A549 (cell line): ENCODE measurements at regions not wholly inside any gene's neighbourhood (a gene's known extent, or its start where the extent isn't known, plus 50 kb on each side); places are given as distances from the start of the nearest gene placed in this dataset.

Experiments used
- ATAC-seq, 2 experiments: fragments of 200-7000 bp in 1 of 2; fragments of >200 bp in 1 of 2; cut with Nextera tagmentation in 1 of 2; cut with Tn5 transposase in 1 of 2; 3 replicates each; pipeline versions ENCODE4 v1.8.0 to v1.9.1; 2018 to 2020; ENCODE audit warnings: mild to moderate bottlenecking in 1 of 2, moderate library complexity in 1 of 2
- CTCF ChIA-PET: fragments of 300-600 bp; sonication (Branson Sonifier 250); formaldehyde crosslinking; extraction: SDS; loops from one replicate; lab custom pipeline; 2021; ENCODE audit warnings: antibody characterized with exemption, inconsistent platforms; lab: Yijun Ruan, JAX
- POLR2A ChIA-PET: fragments of 350-600 bp; formaldehyde crosslinking; extraction: SDS; loops from one replicate; lab custom pipeline; 2021; ENCODE audit warnings: antibody characterized with exemption, inconsistent platforms; lab: Yijun Ruan, JAX
- DNase-seq, 2 experiments: peaks; one replicate each; pipeline versions ENCODE4 v3.0.0 to v3.0.0-alpha.2; 2011 to 2016; ENCODE audit warnings: low read depth in 1 of 2, low spot score in 1 of 2
- FAIRE-seq: peaks from 2 replicates; lab custom pipeline; 2011; peaks lifted over from hg19 to GRCh38; lab: Jason Lieb, UNC
- H3K27ac ChIP-seq, 2 experiments: fragments of >200 bp; sonication (Bioruptor Twin); formaldehyde crosslinking; 3 replicates each; pipeline ENCODE4 v1.5.1; 2016 to 2017
- H3K4me1 ChIP-seq: fragments of >200 bp; sonication (Bioruptor Twin); formaldehyde crosslinking; 3 replicates; pipeline ENCODE4 v1.6.1; 2016
- H3K4me2 ChIP-seq: fragments of >200 bp; sonication (Bioruptor Twin); formaldehyde crosslinking; 3 replicates; pipeline ENCODE4 v1.6.1; 2016
- H3K4me3 ChIP-seq: fragments of >200 bp; sonication (Bioruptor Twin); formaldehyde crosslinking; 3 replicates; pipeline ENCODE4 v1.5.1; 2016
- H3K9me3 ChIP-seq: fragments of >200 bp; sonication (Bioruptor Twin); formaldehyde crosslinking; 3 replicates; pipeline ENCODE4 v1.6.1; 2016
- BHLHE40 ChIP-seq: IDR thresholded peaks from 2 replicates; pipeline ENCODE4 v1.6.1; 2012; ENCODE audit warnings: low read depth, low read length, inconsistent platforms
- CBX2 ChIP-seq: fragments of 200-600 bp; sonication (generic); IDR thresholded peaks from 2 replicates; pipeline ENCODE4 v1.6.1; 2016; ENCODE audit warnings: low read depth, mild to moderate bottlenecking, borderline replicate concordance
- CBX8 ChIP-seq: fragments of 200-600 bp; sonication (generic); IDR thresholded peaks from 2 replicates; pipeline ENCODE4 v1.6.1; 2016
- CHD2 ChIP-seq: fragments of 150-350 bp; IDR thresholded peaks from 2 replicates; pipeline ENCODE4 v1.6.1; 2014; ENCODE audit warnings: low read length; ENCODE audit not compliant: partially characterized antibody
- CHD4 ChIP-seq: fragments of 200-600 bp; sonication (generic); IDR thresholded peaks from 2 replicates; pipeline ENCODE4 v1.6.1; 2016; ENCODE audit warnings: antibody characterized with exemption, mild to moderate bottlenecking, borderline replicate concordance
- EHF ChIP-seq: fragments of 250-450 bp; sonication (Bioruptor Pico); IDR thresholded peaks from 2 replicates; pipeline ENCODE4 v1.5.0; 2020; ENCODE audit warnings: mild to moderate bottlenecking
- EHMT2 ChIP-seq: fragments of 200-600 bp; sonication (generic); IDR thresholded peaks from 2 replicates; pipeline ENCODE4 v1.6.1; 2016; ENCODE audit warnings: antibody characterized with exemption, low read depth, mild to moderate bottlenecking, moderate library complexity
- ESRRA ChIP-seq: fragments of 150-350 bp; IDR thresholded peaks from 2 replicates; pipeline ENCODE4 v1.6.1; 2014; ENCODE audit warnings: mild to moderate bottlenecking, low read length, borderline replicate concordance
- GATA3 ChIP-seq: IDR thresholded peaks from 2 replicates; pipeline ENCODE4 v1.6.1; 2012; ENCODE audit warnings: borderline replicate concordance
- HDAC2 ChIP-seq: fragments of 200-600 bp; sonication (generic); IDR thresholded peaks from 2 replicates; pipeline ENCODE4 v1.6.1; 2016
- HOXA7 ChIP-seq: fragments of 250-450 bp; sonication (Bioruptor Pico); IDR thresholded peaks from 2 replicates; pipeline ENCODE4 v1.5.0; 2020; ENCODE audit warnings: mild to moderate bottlenecking, moderate library complexity
- HOXB5 ChIP-seq: fragments of 250-450 bp; sonication (Bioruptor Pico); IDR thresholded peaks from 2 replicates; pipeline ENCODE4 v1.5.0; 2020; ENCODE audit warnings: mild to moderate bottlenecking, moderate library complexity
- JUN ChIP-seq, 2 experiments: fragments of >200 bp; sonication (Bioruptor Twin); formaldehyde crosslinking; IDR thresholded peaks; 2 replicates in 1 of 2; 3 replicates in 1 of 2; pipeline ENCODE4 v1.6.1; 2016 to 2017
- KDM1A ChIP-seq: fragments of 200-600 bp; sonication (generic); IDR thresholded peaks from 2 replicates; pipeline ENCODE4 v1.6.1; 2016; ENCODE audit warnings: low read depth, mild to moderate bottlenecking
- MAFK ChIP-seq: fragments of 450-650 bp; IDR thresholded peaks from 2 replicates; pipeline ENCODE4 v1.6.1; 2014; ENCODE audit not compliant: partially characterized antibody
- MYC ChIP-seq: IDR thresholded peaks from 2 replicates; pipeline ENCODE4 v1.6.1; 2012; ENCODE audit warnings: mild to moderate bottlenecking, inconsistent platforms, low read length, improper control_type of control experiment, borderline replicate concordance
- NFE2L2 ChIP-seq: fragments of 150-350 bp; conservative IDR thresholded peaks from 2 replicates; pipeline ENCODE4 v1.6.1; 2014; ENCODE audit warnings: low read length
- NR3C1 ChIP-seq: fragments of >200 bp; sonication (Bioruptor Twin); formaldehyde crosslinking; IDR thresholded peaks from 3 replicates; pipeline ENCODE4 v1.6.1; 2017
- PBX3 ChIP-seq: IDR thresholded peaks from 2 replicates; pipeline ENCODE4 v1.6.1; 2012
- POLR2AphosphoS2 ChIP-seq: conservative IDR thresholded peaks from 2 replicates; pipeline ENCODE4 v1.6.1; 2012; ENCODE audit warnings: low read length, improper control_type of control experiment, inconsistent platforms
- RARB ChIP-seq: fragments of 250-450 bp; sonication (Bioruptor Pico); IDR thresholded peaks from 2 replicates; pipeline ENCODE4 v1.8.0; 2021; ENCODE audit warnings: mild to moderate bottlenecking, moderate library complexity
- RCOR1 ChIP-seq: fragments of 150-350 bp; IDR thresholded peaks from 2 replicates; pipeline ENCODE4 v1.6.1; 2014; ENCODE audit warnings: antibody characterized with exemption, low read length, low read depth
- SMC3 ChIP-seq: fragments of >200 bp; sonication (Bioruptor Twin); formaldehyde crosslinking; IDR thresholded peaks from 3 replicates; pipeline ENCODE4 v1.6.1; 2018; ENCODE audit warnings: inconsistent platforms
- TP53 ChIP-seq: fragments of 250-450 bp; sonication (Bioruptor Pico); IDR thresholded peaks from 2 replicates; pipeline ENCODE4 v1.5.0; 2021; ENCODE audit warnings: mild to moderate bottlenecking, moderate library complexity
- ZFP36 ChIP-seq: fragments of 450-650 bp; IDR thresholded peaks from 2 replicates; pipeline ENCODE4 v1.6.1; 2014; ENCODE audit warnings: borderline replicate concordance; ENCODE audit not compliant: partially characterized antibody
- WGBS: methylation state at CpG from one replicate; pipeline ENCODE4 v1.1.6; 2017; ENCODE audit errors: missing lambda C conversion rate; 5-methylcytosine and 5-hydroxymethylcytosine counted together
- TF ChIP-seq, protein P1 (sequence below): fragments of >200 bp; sonication (Bioruptor Twin); formaldehyde crosslinking; IDR thresholded peaks from 3 replicates; pipeline ENCODE4 v1.6.1; 2016
- TF ChIP-seq, protein P2 (sequence below): fragments of 450-650 bp; IDR thresholded peaks from 2 replicates; pipeline ENCODE4 v1.6.1; 2014; ENCODE audit warnings: antibody characterized with exemption
- TF ChIP-seq, protein P3 (sequence below): IDR thresholded peaks from 2 replicates; pipeline ENCODE4 v1.6.1; 2012

DNA sequence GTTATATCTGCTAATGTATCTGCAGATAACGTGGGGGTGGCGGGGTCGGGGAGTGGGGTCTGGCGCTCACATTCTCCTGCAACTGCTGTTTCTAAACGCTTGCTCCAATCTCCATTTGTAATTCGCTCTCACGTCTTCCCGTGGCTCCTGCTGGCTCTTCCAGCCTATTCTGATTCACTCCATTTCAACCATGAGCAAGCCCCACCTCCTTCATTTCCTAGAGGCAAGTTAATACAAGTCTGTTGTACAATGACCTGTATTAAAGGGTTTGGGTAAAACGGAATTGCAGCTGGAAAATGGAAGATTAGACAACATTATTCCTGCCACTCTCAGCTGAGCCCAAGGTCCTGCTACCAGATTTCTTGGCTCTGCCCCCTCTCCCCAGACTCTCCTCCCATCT, 132.3 kb downstream of the CSNK2A3 start:
- no peak for TF ChIP-seq MAFK
- TF ChIP-seq HDAC2 = no peak
- TF ChIP-seq MYC = no peak
- no peak for TF ChIP-seq HOXA7 (CRISPR knock-in tag)
- TF ChIP-seq BHLHE40 = no peak
- no peak for TF ChIP-seq JUN (IDR thresholded peaks at IDR 0.05)
- no peak for TF ChIP-seq CHD2
- TF ChIP-seq, protein P1, sequence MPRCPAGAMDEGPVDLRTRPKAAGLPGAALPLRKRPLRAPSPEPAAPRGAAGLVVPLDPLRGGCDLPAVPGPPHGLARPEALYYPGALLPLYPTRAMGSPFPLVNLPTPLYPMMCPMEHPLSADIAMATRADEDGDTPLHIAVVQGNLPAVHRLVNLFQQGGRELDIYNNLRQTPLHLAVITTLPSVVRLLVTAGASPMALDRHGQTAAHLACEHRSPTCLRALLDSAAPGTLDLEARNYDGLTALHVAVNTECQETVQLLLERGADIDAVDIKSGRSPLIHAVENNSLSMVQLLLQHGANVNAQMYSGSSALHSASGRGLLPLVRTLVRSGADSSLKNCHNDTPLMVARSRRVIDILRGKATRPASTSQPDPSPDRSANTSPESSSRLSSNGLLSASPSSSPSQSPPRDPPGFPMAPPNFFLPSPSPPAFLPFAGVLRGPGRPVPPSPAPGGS = no peak
- no peak for TF ChIP-seq SMC3
- TF ChIP-seq ZFP36 = no peak
- no peak for TF ChIP-seq HOXB5 (CRISPR knock-in tag)
- no peak for TF ChIP-seq EHMT2
- no peak for TF ChIP-seq EHF (CRISPR knock-in tag)
- no peak for TF ChIP-seq NFE2L2
- TF ChIP-seq CBX8 = no peak
- WGBS = 65% methylated on average over 9 of the region's 9 CpGs
- ChIA-PET CTCF (interaction anchor here (1.0 kb wide), 1 partner anchor 10 kb away, joined by 3 read pairs; no protein-coding TSS in a partner anchor), POLR2A (no interaction called here)
- no peak for DNase-seq
- Histone ChIP-seq H3K27ac (no peak overlapping the region), H3K4me3 (no peak overlapping the region), H3K4me2 (no peak overlapping the region), H3K4me1 (no peaks in the 10 kb centered on the region), H3K9me3 (no peaks in the 10 kb centered on the region)
- FAIRE-seq = no peak
- ATAC-seq = no peak

GRCh38 chr11:11218629-11218986, 134.4 kb downstream of the CSNK2A3 start:
- ATAC-seq = no peak

DNA sequence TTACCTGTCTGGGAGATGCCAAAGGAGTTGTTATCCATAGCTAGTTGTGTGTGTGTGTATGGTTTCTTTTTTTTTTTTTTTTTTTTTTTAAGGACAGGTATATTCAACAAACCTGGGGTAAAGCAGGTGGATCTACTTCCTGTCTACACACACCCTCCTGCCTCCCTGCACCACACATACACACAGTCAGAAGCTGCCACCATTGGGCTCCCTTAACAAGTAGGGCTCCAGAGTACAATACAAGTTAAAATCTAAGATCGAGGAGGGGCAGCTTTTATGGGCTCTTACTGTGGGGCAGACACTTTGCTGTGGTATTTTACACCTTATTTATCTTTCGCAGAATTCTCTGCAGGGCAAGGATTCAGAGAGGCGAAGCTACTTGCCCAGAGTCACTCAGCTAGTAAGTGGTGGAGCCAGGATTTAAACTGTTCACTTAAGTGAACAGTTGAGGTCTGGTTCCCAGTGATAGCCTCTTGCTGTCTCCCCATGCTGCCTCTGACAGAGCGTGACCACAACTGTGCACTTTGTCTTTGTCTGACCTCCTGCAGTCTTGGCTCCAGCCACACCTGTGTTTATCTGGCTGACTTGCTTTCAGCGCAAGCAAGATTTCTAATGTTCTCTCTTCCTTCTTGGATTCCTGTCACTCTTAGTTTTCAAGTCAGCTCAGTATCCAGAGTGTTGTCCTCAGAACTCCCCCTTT, 135.0 kb downstream of the CSNK2A3 start:
- DNase-seq = no peak
- 0 out of 6 replicates have a peak, but pooled peaks of 1 of the 2 experiments have one; percentile 19 for ATAC-seq
- ChIA-PET POLR2A (no interaction called here), CTCF (interaction anchor here (0.8 to 1.5 kb wide), 3 partner anchors 10 to 569 kb away, joined by 3 to 4 read pairs (median 3); no protein-coding TSS in a partner anchor)
- no peak for FAIRE-seq
- Histone ChIP-seq H3K4me1 (no peaks in the 10 kb centered on the region), H3K27ac (no peak overlapping the region), H3K4me3 (no peak overlapping the region), H3K9me3 (no peaks in the 10 kb centered on the region), H3K4me2 (no peak overlapping the region)
- WGBS = 42% methylated on average over 5 of the region's 5 CpGs
- no peak for TF ChIP-seq RCOR1

More at GRCh38 chr11:11218629-11218986, 134.4 kb downstream of the CSNK2A3 start:
- no peaks in the 10 kb centered on the region for H3K4me1 ChIP-seq
- H3K27ac ChIP-seq = no peak overlapping the region
- DNase-seq (no peak), FAIRE-seq (no peak)
- H3K4me2 ChIP-seq = no peak overlapping the region
- H3K9me3 ChIP-seq = no peaks in the 10 kb centered on the region
- CTCF ChIA-PET = interaction anchor here (0.8 to 1.5 kb wide), 4 partner anchors 10 to 569 kb away, joined by 3 to 4 read pairs (median 4); no protein-coding TSS in a partner anchor
- no peak overlapping the region for H3K4me3 ChIP-seq
- no peak for TF ChIP-seq ZFP36
- no peak for TF ChIP-seq ESRRA
- no peak for TF ChIP-seq CHD2
- TF ChIP-seq NR3C1 = no peak
- TF ChIP-seq JUN (IDR thresholded peaks at IDR 0.05) = no peak
- POLR2A ChIA-PET = no interaction called here
- WGBS = 48% methylated on average over 3 of the region's 3 CpGs

GRCh38 chr11:11217289-11217928, 135.6 kb downstream of the CSNK2A3 start:
- TF ChIP-seq POLR2AphosphoS2 (no peak), NR3C1 (no peak), TP53 (CRISPR knock-in tag) (no peak), GATA3 (no peak), PBX3 (no peak), CBX2 (no peak), RARB (CRISPR knock-in tag) (no peak), CHD4 (no peak), HOXB5 (CRISPR knock-in tag) (no peak), KDM1A (no peak)
- TF ChIP-seq, protein P2, sequence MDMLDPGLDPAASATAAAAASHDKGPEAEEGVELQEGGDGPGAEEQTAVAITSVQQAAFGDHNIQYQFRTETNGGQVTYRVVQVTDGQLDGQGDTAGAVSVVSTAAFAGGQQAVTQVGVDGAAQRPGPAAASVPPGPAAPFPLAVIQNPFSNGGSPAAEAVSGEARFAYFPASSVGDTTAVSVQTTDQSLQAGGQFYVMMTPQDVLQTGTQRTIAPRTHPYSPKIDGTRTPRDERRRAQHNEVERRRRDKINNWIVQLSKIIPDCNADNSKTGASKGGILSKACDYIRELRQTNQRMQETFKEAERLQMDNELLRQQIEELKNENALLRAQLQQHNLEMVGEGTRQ = no peak
- TF ChIP-seq, protein P3, sequence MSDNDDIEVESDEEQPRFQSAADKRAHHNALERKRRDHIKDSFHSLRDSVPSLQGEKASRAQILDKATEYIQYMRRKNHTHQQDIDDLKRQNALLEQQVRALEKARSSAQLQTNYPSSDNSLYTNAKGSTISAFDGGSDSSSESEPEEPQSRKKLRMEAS = no peak
- TF ChIP-seq, all 56 proteins: peak for 0
- CTCF ChIA-PET = interaction anchor here (1.3 to 1.5 kb wide), 2 partner anchors 11 to 570 kb away, joined by 3 read pairs; no protein-coding TSS in a partner anchor
- POLR2A ChIA-PET = no interaction called here
- DNase-seq (no peak), FAIRE-seq (no peak), ATAC-seq (no peak)
- Histone ChIP-seq H3K9me3 (no peaks in the 10 kb centered on the region), H3K4me1 (no peaks in the 10 kb centered on the region), H3K4me2 (no peak overlapping the region), H3K27ac (no peak overlapping the region), H3K4me3 (no peak overlapping the region)
- WGBS = 65% methylated on average over 9 of the region's 9 CpGs
